ENCODE measurements at regions not wholly inside any gene's neighbourhood (a gene's known extent, or its start where the extent isn't known, plus 50 kb on each side); places are given as distances from the start of the nearest gene placed in this dataset.

DNA sequence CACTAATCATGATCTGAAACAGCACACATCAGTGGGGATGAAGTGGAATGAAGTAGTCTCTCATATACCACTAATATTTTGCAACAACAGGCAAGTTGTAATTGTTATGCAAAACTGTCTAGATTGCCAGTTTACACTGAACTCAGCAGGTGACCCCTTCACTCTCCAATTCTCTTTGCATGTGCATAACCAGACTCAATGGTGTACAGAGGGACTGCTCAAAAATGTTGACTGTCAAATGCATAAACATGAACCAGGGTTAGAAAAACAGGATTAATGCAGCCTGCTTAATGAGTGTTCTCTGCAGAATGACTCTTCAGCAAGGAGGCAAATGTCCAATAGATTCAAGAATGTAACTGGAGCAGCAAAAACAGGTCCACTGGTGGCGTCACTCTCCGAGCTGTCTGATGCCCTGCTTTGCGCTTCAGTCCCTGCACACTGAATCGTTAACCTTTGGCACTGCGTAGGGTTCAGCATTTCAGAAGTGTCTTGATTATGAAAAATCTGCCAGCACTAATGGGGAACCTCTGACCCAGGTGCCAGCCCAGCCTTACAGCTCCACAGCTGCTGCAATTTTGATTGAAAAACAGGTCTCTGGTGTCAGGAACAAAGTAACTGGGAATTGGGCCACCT is 209.3 kb downstream of the TDRD15 start:
- Histone ChIP-seq H3K27ac (no peak overlapping the region), H3K27me3 (peaks cover 0 to 3% (median 0%) of the 10 kb centered on the region in 9 donors), H3K4me3 (no peak overlapping the region), H3K36me3 (no peaks in the 10 kb centered on the region), H3K9me3 (no peaks in the 10 kb centered on the region), H3K4me1 (peaks cover 0 to 9% (median 0%) of the 10 kb centered on the region in 12 donors)
- 78 to 88% (median 84%) methylated on average over 5 of the region's 5 CpGs for WGBS, 4 donors
- no peak for TF ChIP-seq POLR2A (IDR thresholded peaks at IDR 0.05)
- TF ChIP-seq, protein P1, sequence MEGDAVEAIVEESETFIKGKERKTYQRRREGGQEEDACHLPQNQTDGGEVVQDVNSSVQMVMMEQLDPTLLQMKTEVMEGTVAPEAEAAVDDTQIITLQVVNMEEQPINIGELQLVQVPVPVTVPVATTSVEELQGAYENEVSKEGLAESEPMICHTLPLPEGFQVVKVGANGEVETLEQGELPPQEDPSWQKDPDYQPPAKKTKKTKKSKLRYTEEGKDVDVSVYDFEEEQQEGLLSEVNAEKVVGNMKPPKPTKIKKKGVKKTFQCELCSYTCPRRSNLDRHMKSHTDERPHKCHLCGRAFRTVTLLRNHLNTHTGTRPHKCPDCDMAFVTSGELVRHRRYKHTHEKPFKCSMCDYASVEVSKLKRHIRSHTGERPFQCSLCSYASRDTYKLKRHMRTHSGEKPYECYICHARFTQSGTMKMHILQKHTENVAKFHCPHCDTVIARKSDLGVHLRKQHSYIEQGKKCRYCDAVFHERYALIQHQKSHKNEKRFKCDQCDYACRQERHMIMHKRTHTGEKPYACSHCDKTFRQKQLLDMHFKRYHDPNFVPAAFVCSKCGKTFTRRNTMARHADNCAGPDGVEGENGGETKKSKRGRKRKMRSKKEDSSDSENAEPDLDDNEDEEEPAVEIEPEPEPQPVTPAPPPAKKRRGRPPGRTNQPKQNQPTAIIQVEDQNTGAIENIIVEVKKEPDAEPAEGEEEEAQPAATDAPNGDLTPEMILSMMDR (IDR thresholded peaks at IDR 0.05) = no peak
- intact Hi-C loops (cut with DNase I) = no loop called here
- ATAC-seq (no peak), DNase-seq (no peak)

DNA sequence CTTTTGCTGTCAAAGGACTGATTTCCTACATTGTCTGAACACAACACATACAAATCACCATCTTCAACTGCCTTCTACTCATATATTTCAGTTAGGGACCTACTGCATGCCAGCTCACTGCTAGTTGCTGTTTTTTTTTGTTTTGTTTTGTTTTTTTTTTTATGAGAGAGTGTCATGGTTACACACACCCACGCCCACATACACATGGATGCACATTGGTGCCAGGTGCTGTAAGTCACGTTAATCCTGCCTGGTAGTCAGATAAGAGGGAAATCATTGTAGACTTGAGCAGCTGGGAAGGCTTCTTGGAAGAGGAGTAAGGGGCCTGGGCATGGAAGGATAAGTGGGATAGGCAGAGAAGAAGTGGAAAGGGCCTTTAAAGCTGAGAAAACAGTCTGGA is 209.9 kb downstream of the TDRD15 start:
- Histone ChIP-seq H3K4me1 (peaks cover 0 to 9% (median 0%) of the 10 kb centered on the region in 12 donors), H3K9me3 (no peaks in the 10 kb centered on the region), H3K27me3 (no peaks in the 10 kb centered on the region), H3K4me3 (no peak overlapping the region), H3K27ac (no peak overlapping the region), H3K36me3 (no peaks in the 10 kb centered on the region)
- WGBS, 4 donors = 64 to 74% (median 71%) methylated on average over 2 of the region's 2 CpGs
- ATAC-seq (no peak), DNase-seq (no peak)
- intact Hi-C loops (cut with DNase I) = no loop called here
- TF ChIP-seq POLR2A (IDR thresholded peaks at IDR 0.05) = no peak
- TF ChIP-seq, protein P1 (IDR thresholded peaks at IDR 0.05) = no peak

DNA sequence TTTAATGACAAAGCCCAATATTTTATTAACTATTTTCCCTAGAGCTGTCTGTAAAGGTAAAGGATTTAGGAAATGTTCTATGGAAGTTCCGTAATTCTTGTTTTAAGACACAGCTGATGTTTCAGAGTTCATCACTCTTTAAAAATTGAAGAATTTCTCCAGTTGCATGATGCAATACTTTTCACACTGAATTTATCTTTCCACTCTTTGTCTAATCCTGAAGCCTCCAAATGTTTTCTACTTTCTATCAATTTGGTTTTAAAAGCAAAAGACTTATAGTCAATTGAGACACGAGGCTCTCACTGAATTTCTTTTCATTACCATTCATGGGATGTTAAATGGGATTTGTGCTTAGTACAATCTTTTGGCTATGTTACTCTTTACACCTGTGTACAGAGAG is 223.2 kb downstream of the TDRD15 start:
- H3K27me3 ChIP-seq = no peaks in the 10 kb centered on the region
- H3K27ac ChIP-seq = no peak overlapping the region
- ATAC-seq (no peak), DNase-seq (no peak)
- no peaks in the 10 kb centered on the region for H3K4me1 ChIP-seq
- H3K4me3 ChIP-seq = no peak overlapping the region
- H3K9me3 ChIP-seq = peaks cover 0 to 5% (median 0%) of the 10 kb centered on the region in 12 donors
- 87 to 91% (median 89%) methylated on average over 2 of the region's 2 CpGs for WGBS, 4 donors
- H3K36me3 ChIP-seq = no peaks in the 10 kb centered on the region
- intact Hi-C loops (cut with DNase I) = no loop called here
- TF ChIP-seq POLR2A (IDR thresholded peaks at IDR 0.05) = no peak
- TF ChIP-seq, protein P1 (IDR thresholded peaks at IDR 0.05) = no peak

DNA sequence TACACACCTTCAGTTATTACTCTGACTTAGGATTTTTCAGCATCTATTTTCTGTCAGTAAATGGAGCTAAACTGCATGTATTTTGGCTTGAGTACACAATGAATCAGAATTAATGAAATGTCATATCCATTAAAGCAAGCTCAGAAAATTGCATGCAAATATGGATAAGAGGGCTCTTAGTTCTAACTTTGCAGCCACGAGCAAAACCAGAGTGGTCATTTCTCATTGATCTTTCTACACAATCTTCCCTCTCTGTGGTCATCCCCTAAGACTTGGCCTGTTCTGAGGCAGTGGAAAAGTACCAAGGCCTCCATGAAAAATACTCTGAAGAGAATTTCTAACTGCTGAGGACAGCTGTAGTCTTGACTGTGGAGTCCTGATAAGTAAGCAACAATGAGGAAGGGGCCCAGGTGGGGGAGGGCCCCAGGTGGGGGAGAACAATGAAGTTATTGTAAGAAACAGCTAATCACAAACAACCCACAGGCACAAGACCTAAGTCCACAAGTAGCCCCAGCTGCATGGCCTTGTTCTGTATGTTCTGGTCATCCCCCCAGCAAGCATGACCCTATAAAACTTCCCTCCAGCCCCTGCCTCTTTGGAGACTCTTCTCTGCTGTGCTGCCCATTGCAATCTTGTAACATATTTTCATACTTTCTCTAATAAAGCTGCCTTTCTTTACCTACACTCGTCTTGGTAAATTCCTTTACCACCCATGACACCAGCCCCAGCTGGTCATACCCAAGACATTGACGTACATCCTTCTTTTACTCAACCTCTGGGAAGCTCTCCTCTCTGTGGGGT is 230.3 kb downstream of the TDRD15 start:
- no peaks in the 10 kb centered on the region for H3K4me1 ChIP-seq
- DNase-seq = no peak
- no peaks in the 10 kb centered on the region for H3K36me3 ChIP-seq
- TF ChIP-seq POLR2A (IDR thresholded peaks at IDR 0.05) = no peak
- TF ChIP-seq, protein P1 (IDR thresholded peaks at IDR 0.05) = no peak
- no peak overlapping the region for H3K27ac ChIP-seq
- 79 to 90% (median 82%) methylated on average over 3 of the region's 3 CpGs for WGBS, 4 donors
- H3K27me3 ChIP-seq = peaks cover 0 to 8% (median 0%) of the 10 kb centered on the region in 9 donors
- H3K9me3 ChIP-seq = peaks cover 0 to 3% (median 0%) of the 10 kb centered on the region in 12 donors
- no peak overlapping the region for H3K4me3 ChIP-seq
- intact Hi-C loops (cut with DNase I) = no loop called here
- no peak for ATAC-seq

Data from heart left ventricle (tissue), 16 donors.